Activated naive CD8-positive, alpha-beta T cell treated with anti-CD3 and anti-CD28 coated beads, Interleukin-2, amount 50 U/mL, for 24 hours (primary cell): ENCODE measurements at regions not wholly inside any gene's neighbourhood (a gene's known extent, or its start where the extent isn't known, plus 50 kb on each side); places are given as distances from the start of the nearest gene placed in this dataset.

Source experiments
- ATAC-seq: fragments of 150-1000 bp; cut with Tn5 transposase; one replicate; pipeline ENCODE4 v1.10.0; 2021
- DNase-seq: peaks from one replicate; pipeline ENCODE4 v3.0.0; 2021
- H3K27ac Mint-ChIP-seq: one replicate; pipeline ENCODE4 v1.8.0; 2021; ENCODE audit warnings: mild to moderate bottlenecking, mixed read lengths
- H3K27me3 Mint-ChIP-seq: one replicate; pipeline ENCODE4 v1.8.0; 2021; ENCODE audit warnings: mixed read lengths
- H3K36me3 Mint-ChIP-seq: one replicate; pipeline ENCODE4 v1.8.0; 2021; ENCODE audit warnings: low read depth, mixed read lengths
- H3K4me1 Mint-ChIP-seq: one replicate; pipeline ENCODE4 v1.8.0; 2021; ENCODE audit warnings: mixed read lengths
- H3K4me3 Mint-ChIP-seq: one replicate; pipeline ENCODE4 v1.8.0; 2021; ENCODE audit warnings: mild to moderate bottlenecking, moderate library complexity, mixed read lengths
- H3K9me3 Mint-ChIP-seq: one replicate; pipeline ENCODE4 v1.8.0; 2021; ENCODE audit warnings: mixed read lengths

GRCh38 chr1:69203166-69203565 lies 364.6 kb upstream of the LRRC7 start:
- ATAC-seq (no peak), DNase-seq (no peak)
- H3K4me1 Mint-ChIP-seq, result no peaks in the 10 kb centered on the region
- H3K27ac Mint-ChIP-seq, result no peak overlapping the region
- H3K9me3 Mint-ChIP-seq, result no peaks in the 10 kb centered on the region
- H3K36me3 Mint-ChIP-seq, result no peaks in the 10 kb centered on the region
- H3K27me3 Mint-ChIP-seq, result no peaks in the 10 kb centered on the region
- H3K4me3 Mint-ChIP-seq, result no peak overlapping the region

GRCh38 chr1:69213644-69214043 lies 354.1 kb upstream of the LRRC7 start:
- no peaks in the 10 kb centered on the region for H3K36me3 Mint-ChIP-seq
- ATAC-seq (no peak), DNase-seq (no peak)
- no peaks in the 10 kb centered on the region for H3K27me3 Mint-ChIP-seq
- peaks cover 13% of the 10 kb centered on the region for H3K9me3 Mint-ChIP-seq
- H3K4me3 Mint-ChIP-seq, result no peak overlapping the region
- H3K27ac Mint-ChIP-seq, result no peak overlapping the region
- no peaks in the 10 kb centered on the region for H3K4me1 Mint-ChIP-seq

- Mint-ChIP-seq H3K4me1 (no peaks in the 10 kb centered on the region), H3K27ac (no peak overlapping the region), H3K27me3 (no peaks in the 10 kb centered on the region), H3K9me3 (peaks cover 12% of the 10 kb centered on the region), H3K36me3 (no peaks in the 10 kb centered on the region), H3K4me3 (no peak overlapping the region)
- no peak for DNase-seq
- ATAC-seq, result no peak
Measured at GRCh38 chr1:69215883-69216282, 351.8 kb upstream of the LRRC7 start.

DNA sequence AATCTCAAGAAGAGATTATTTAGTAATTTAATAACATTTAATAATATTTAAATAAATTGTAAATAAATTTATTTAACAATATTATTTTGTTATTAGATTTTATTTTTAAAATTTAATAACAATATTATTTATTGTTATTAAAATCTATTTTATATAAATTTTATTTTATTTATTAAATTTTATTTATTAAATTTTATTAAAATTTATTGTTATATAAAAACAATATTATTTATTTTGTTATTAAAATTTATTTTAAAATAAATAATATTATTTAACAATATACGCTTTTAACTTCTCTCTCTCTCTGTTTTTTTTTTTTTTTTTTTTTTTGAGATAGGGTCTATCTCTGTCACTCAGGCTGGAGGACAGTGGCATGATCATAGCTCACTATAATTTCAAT lies 347.1 kb upstream of the LRRC7 start:
- Mint-ChIP-seq H3K36me3 (no peaks in the 10 kb centered on the region), H3K27me3 (no peaks in the 10 kb centered on the region), H3K27ac (no peak overlapping the region), H3K9me3 (peaks cover 9% of the 10 kb centered on the region), H3K4me3 (no peak overlapping the region), H3K4me1 (no peaks in the 10 kb centered on the region)
- DNase-seq (no peak), ATAC-seq (no peak)

- Mint-ChIP-seq H3K27me3 (no peaks in the 10 kb centered on the region), H3K4me3 (no peak overlapping the region), H3K9me3 (peaks cover 3% of the 10 kb centered on the region), H3K27ac (no peak overlapping the region), H3K4me1 (no peaks in the 10 kb centered on the region), H3K36me3 (no peaks in the 10 kb centered on the region)
- ATAC-seq, result no peak
- DNase-seq, result no peak
Measured at GRCh38 chr1:69221524-69221923, 346.2 kb upstream of the LRRC7 start.

DNA sequence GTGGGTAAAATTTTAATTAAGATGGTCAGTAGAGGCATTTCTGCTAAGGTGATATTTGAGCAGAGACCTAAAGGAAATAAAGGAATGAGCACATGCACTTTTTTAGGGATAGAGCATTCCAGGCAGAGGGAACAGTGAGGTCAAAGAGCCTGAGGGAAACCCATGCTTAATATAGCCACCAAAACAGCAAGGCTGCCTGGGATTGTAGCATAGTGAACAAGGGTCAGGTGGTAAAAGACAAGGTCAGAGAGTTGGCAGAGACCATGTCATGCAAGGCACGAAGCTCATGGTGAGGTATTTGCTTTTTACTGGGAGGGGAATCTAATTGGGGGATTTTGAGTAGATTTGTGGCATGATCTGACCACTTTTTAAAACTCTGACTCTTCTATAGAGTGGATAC lies 344.6 kb upstream of the LRRC7 start:
- no peak for ATAC-seq
- no peak for DNase-seq
- Mint-ChIP-seq H3K27ac (no peak overlapping the region), H3K36me3 (no peaks in the 10 kb centered on the region), H3K9me3 (peaks cover 3% of the 10 kb centered on the region), H3K4me3 (no peak overlapping the region), H3K27me3 (no peaks in the 10 kb centered on the region), H3K4me1 (no peaks in the 10 kb centered on the region)

GRCh38 chr1:69228501-69228900 lies 339.2 kb upstream of the LRRC7 start:
- Mint-ChIP-seq H3K36me3 (no peaks in the 10 kb centered on the region), H3K4me3 (no peak overlapping the region), H3K4me1 (no peaks in the 10 kb centered on the region), H3K27ac (no peak overlapping the region), H3K9me3 (no peaks in the 10 kb centered on the region), H3K27me3 (no peaks in the 10 kb centered on the region)
- ATAC-seq (no peak), DNase-seq (no peak)

DNA sequence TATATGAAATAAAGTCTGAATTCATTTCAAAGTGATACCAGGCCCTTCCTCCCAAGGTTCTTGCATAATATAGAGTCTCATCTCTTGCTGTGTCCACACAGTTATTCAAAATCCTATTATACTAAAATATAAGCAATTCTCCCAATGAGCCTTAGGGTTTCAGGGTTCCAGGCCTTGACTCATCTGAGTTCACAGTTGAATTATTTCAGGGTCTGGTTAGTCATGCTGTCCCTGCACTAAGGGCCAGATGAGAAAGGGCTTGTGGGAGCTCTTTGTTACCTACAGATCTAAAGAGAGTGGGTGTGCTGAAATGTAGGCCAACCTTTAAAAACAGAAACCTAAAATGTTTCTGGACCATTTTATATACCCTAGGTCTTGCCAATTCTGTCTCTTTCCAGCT lies 337.5 kb upstream of the LRRC7 start:
- H3K4me3 Mint-ChIP-seq, result no peak overlapping the region
- no peaks in the 10 kb centered on the region for H3K9me3 Mint-ChIP-seq
- no peaks in the 10 kb centered on the region for H3K36me3 Mint-ChIP-seq
- H3K4me1 Mint-ChIP-seq, result no peaks in the 10 kb centered on the region
- ATAC-seq (no peak), DNase-seq (no peak)
- H3K27ac Mint-ChIP-seq, result no peak overlapping the region
- no peaks in the 10 kb centered on the region for H3K27me3 Mint-ChIP-seq

DNA sequence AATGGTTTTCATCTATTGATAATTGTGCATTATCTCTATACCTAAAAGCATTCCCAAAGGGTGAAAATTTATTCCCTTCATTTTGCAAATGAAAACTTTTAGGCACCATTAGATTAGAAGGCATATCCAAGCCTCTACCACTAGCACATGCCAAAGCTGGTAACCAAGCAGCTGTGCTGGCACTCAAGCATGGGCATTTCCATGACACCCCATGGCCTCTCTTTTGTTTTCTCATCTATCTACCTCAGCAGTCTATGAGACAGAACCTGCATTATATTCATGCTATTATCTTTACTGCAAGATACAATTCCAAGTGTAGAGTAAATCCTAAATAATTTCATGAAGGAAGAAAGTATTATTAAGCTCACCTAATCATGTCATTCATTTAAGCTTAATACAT lies 334.3 kb upstream of the LRRC7 start:
- Mint-ChIP-seq H3K36me3 (no peaks in the 10 kb centered on the region), H3K9me3 (peaks cover 4% of the 10 kb centered on the region), H3K27ac (no peak overlapping the region), H3K4me3 (no peak overlapping the region), H3K4me1 (no peaks in the 10 kb centered on the region), H3K27me3 (no peaks in the 10 kb centered on the region)
- DNase-seq (no peak), ATAC-seq (no peak)

- H3K4me3 Mint-ChIP-seq, result no peak overlapping the region
- peaks cover 3% of the 10 kb centered on the region for H3K9me3 Mint-ChIP-seq
- no peaks in the 10 kb centered on the region for H3K27me3 Mint-ChIP-seq
- H3K36me3 Mint-ChIP-seq, result no peaks in the 10 kb centered on the region
- no peak for DNase-seq
- no peak overlapping the region for H3K27ac Mint-ChIP-seq
- H3K4me1 Mint-ChIP-seq, result no peaks in the 10 kb centered on the region
- no peak for ATAC-seq
Measured at GRCh38 chr1:69244211-69244610, 323.5 kb upstream of the LRRC7 start.

- no peak overlapping the region for H3K27ac Mint-ChIP-seq
- H3K27me3 Mint-ChIP-seq, result no peaks in the 10 kb centered on the region
- DNase-seq (no peak), ATAC-seq (no peak)
- H3K4me3 Mint-ChIP-seq, result no peak overlapping the region
- no peaks in the 10 kb centered on the region for H3K4me1 Mint-ChIP-seq
- no peaks in the 10 kb centered on the region for H3K36me3 Mint-ChIP-seq
- H3K9me3 Mint-ChIP-seq, result peaks cover 3% of the 10 kb centered on the region
Measured at GRCh38 chr1:69246109-69246508, 321.6 kb upstream of the LRRC7 start.

GRCh38 chr1:69246710-69247109 lies 321.0 kb upstream of the LRRC7 start:
- Mint-ChIP-seq H3K27me3 (no peaks in the 10 kb centered on the region), H3K9me3 (no peaks in the 10 kb centered on the region), H3K36me3 (no peaks in the 10 kb centered on the region), H3K4me1 (no peaks in the 10 kb centered on the region), H3K4me3 (no peak overlapping the region), H3K27ac (no peak overlapping the region)
- DNase-seq (no peak), ATAC-seq (no peak)

DNA sequence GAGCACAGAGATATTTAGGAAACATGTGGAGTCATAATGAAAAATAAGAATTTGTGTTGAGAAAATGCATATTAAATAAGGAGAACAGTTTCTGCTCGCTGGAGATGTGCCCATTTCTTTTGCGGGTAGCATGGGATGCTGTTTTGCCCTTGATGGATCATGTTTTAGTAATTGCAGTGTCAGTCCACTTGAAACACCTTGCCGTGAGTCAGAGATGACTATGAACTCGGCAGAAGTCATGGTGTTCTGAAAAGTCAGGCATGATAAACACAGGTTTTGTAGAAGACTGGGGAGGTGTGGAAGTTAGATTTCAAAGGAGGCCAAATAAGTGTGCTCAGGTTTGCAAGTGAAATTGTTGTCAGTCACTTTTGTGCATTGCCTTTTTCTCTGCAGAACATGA lies 315.0 kb upstream of the LRRC7 start:
- no peaks in the 10 kb centered on the region for H3K27me3 Mint-ChIP-seq
- no peak overlapping the region for H3K4me3 Mint-ChIP-seq
- no peak overlapping the region for H3K27ac Mint-ChIP-seq
- H3K4me1 Mint-ChIP-seq, result no peaks in the 10 kb centered on the region
- no peak for ATAC-seq
- H3K9me3 Mint-ChIP-seq, result peaks cover 5% of the 10 kb centered on the region
- no peaks in the 10 kb centered on the region for H3K36me3 Mint-ChIP-seq
- DNase-seq, result no peak

DNA sequence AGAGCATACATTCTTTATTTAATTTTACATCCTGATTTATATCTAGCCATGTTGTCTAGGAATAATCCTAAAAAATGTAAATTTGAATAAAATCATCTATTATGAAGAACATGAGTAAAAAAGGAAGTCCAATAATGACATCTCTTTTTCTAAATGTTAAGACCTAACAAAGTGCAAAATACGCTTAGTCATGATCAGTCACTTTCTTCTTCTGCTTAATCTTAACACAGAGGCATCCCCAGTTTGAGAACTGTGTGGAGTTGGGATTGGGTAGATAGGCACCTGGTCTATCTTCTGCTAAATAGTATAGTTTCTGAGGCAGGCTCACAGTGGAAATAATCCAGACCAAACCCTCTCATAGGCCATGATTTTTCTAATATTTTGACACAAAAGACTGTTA lies 311.7 kb upstream of the LRRC7 start:
- DNase-seq (no peak), ATAC-seq (no peak)
- no peak overlapping the region for H3K27ac Mint-ChIP-seq
- H3K27me3 Mint-ChIP-seq, result no peaks in the 10 kb centered on the region
- peaks cover 5% of the 10 kb centered on the region for H3K9me3 Mint-ChIP-seq
- no peaks in the 10 kb centered on the region for H3K36me3 Mint-ChIP-seq
- no peaks in the 10 kb centered on the region for H3K4me1 Mint-ChIP-seq
- H3K4me3 Mint-ChIP-seq, result no peak overlapping the region

DNA sequence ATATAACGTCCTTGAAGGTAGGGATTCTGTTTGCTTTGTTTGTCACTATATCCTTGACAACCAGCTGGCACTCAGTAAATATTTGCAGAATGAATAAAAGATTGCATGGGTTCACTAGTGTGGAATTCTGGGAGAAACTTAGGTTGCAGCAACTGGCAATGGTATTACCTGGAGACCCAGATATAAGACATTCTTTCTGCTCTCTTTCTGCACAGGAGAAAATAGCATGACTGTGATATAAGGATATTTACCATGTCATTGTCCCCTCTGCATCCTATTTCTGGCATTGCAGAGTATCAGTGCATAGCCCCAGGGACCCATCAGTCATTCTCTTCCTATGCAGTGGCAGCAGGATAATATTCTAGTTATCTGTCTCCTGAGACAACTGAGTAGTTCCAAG lies 308.9 kb upstream of the LRRC7 start:
- Mint-ChIP-seq H3K4me3 (no peak overlapping the region), H3K36me3 (no peaks in the 10 kb centered on the region), H3K9me3 (peaks cover 5% of the 10 kb centered on the region), H3K27ac (no peak overlapping the region), H3K4me1 (no peaks in the 10 kb centered on the region), H3K27me3 (no peaks in the 10 kb centered on the region)
- DNase-seq (no peak), ATAC-seq (no peak)

DNA sequence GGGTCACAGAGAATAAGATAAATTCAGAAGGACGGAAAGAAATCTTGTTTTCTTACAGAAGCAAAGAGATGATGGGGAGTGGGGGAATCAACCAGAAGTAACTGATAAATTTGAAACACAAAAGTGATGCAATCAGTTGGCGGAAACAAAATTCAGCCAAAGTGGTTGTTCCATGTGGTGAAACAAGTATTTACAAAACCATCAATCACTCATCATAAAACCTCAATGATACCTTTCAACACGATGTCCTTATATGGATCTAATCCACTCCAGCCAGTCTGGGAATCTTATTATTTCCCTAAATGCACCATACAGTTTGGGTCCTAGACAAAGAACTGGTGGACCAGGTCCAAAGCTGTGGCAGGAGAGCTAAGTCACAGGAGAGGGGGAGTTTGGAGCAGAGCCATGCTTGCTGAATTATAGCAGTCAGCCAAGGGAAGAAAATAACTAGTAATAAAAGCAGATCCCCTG lies 303.8 kb upstream of the LRRC7 start:
- ATAC-seq (no peak), DNase-seq (no peak)
- no peak overlapping the region for H3K27ac Mint-ChIP-seq
- H3K9me3 Mint-ChIP-seq, result no peaks in the 10 kb centered on the region
- H3K4me3 Mint-ChIP-seq, result no peak overlapping the region
- H3K4me1 Mint-ChIP-seq, result no peaks in the 10 kb centered on the region
- H3K36me3 Mint-ChIP-seq, result no peaks in the 10 kb centered on the region
- H3K27me3 Mint-ChIP-seq, result no peaks in the 10 kb centered on the region
